CD4-positive, alpha-beta T cell (primary cell): ENCODE measurements at regions not wholly inside any gene's neighbourhood (a gene's known extent, or its start where the extent isn't known, plus 50 kb on each side); places are given as distances from the start of the nearest gene placed in this dataset.

ENCODE experiments used
- ATAC-seq: fragments of 200-7000 bp; cut with Tn5 transposase; one replicate; pipeline ENCODE4 v1.10.0; 2022; ENCODE audit warnings: mild to moderate bottlenecking; ENCODE audit not compliant: poor library complexity
- CTCF ChIA-PET: fragments of 350-600 bp; sonication (Branson Sonifier 250); formaldehyde crosslinking; loops from one replicate; lab custom pipeline; 2021; ENCODE audit warnings: antibody characterized with exemption, inconsistent platforms; lab: Charles Lee
- POLR2A ChIA-PET: fragments of 350-600 bp; sonication (Branson Sonifier 250); formaldehyde crosslinking; loops from one replicate; lab custom pipeline; 2021; ENCODE audit warnings: antibody characterized with exemption, inconsistent platforms; lab: Charles Lee
- DNase-seq, 14 experiments: peaks; one replicate each; pipeline ENCODE4 v3.0.0-alpha.2; 2013 to 2020; ENCODE audit warnings: mixed read lengths in 2 of 14
- H3K27ac ChIP-seq, 2 donors: one replicate each; pipeline versions ENCODE4 v1.5.1 to v1.7.0; 2013; ENCODE audit warnings: low read length in 2 of 2, low read depth in 1 of 2, mild to moderate bottlenecking in 1 of 2
- H3K27me3 ChIP-seq, 2 experiments: 1 replicate in 1 of 2; 2 replicates in 1 of 2; pipeline versions ENCODE4 v1.6.1 to v1.7.0; 2013; ENCODE audit warnings: low read length in 2 of 2, control low read depth in 1 of 2, mild to moderate bottlenecking in 1 of 2, moderate library complexity in 1 of 2; ENCODE audit not compliant: insufficient read depth in 2 of 2, control insufficient read depth in 1 of 2
- H3K36me3 ChIP-seq: one replicate; pipeline ENCODE4 v1.6.1; 2013; ENCODE audit warnings: low read length, control low read depth; ENCODE audit not compliant: insufficient read depth
- H3K4me1 ChIP-seq: one replicate; pipeline ENCODE4 v1.6.1; 2013; ENCODE audit warnings: low read length, control low read depth; ENCODE audit not compliant: insufficient read depth
- H3K4me3 ChIP-seq: one replicate; pipeline ENCODE4 v1.5.1; 2013; ENCODE audit warnings: mild to moderate bottlenecking, low read length, moderate library complexity
- H3K9me3 ChIP-seq, 2 experiments: 1 replicate in 1 of 2; 2 replicates in 1 of 2; pipeline versions ENCODE4 v1.6.1 to v1.7.0; 2013; ENCODE audit warnings: low read length in 2 of 2, mild to moderate bottlenecking in 2 of 2, control low read depth in 1 of 2, moderate library complexity in 1 of 2; ENCODE audit not compliant: control insufficient read depth in 1 of 2, insufficient read depth in 1 of 2
- H3K27ac Mint-ChIP-seq: one replicate; pipeline ENCODE4 v1.8.0; 2020; ENCODE audit warnings: mixed read lengths
- H3K27me3 Mint-ChIP-seq: one replicate; pipeline ENCODE4 v1.8.0; 2021; ENCODE audit warnings: mixed read lengths
- H3K36me3 Mint-ChIP-seq: one replicate; pipeline ENCODE4 v1.8.0; 2021; ENCODE audit warnings: low read depth, mixed read lengths
- H3K4me1 Mint-ChIP-seq: one replicate; pipeline ENCODE4 v1.8.0; 2021; ENCODE audit warnings: low read depth, mixed read lengths
- H3K4me3 Mint-ChIP-seq: one replicate; pipeline ENCODE4 v1.8.0; 2020; ENCODE audit warnings: mild to moderate bottlenecking, mixed read lengths
- H3K9me3 Mint-ChIP-seq: one replicate; pipeline ENCODE4 v1.8.0; 2020; ENCODE audit warnings: mixed read lengths
- CTCF ChIP-seq: fragments of 200-600 bp; IDR thresholded peaks from one replicate; pipeline ENCODE4 v1.8.0; 2022; ENCODE audit warnings: antibody characterized with exemption, mild to moderate bottlenecking
- intact Hi-C, 2 experiments: fragments of 100-400 bp; cut with DNase I in 1 of 2; cut with micrococcal nuclease in 1 of 2; formaldehyde crosslinking; loops; one replicate each; pipeline versions ENCODE4 v1.15.1 to v1.9.0; 2023 to 2025; cut with DNase I, micrococcal nuclease

GRCh38 chr1:39130325-39130724 lies 74.2 kb upstream of the MACF1 start:
- TF ChIP-seq CTCF = no peak
- H3K36me3 Mint-ChIP-seq = no peaks in the 10 kb centered on the region
- no peak for DNase-seq
- no peaks in the 10 kb centered on the region for H3K27me3 ChIP-seq
- ChIA-PET CTCF (no interaction called here), POLR2A (no interaction called here)
- ATAC-seq = no peak
- no peak overlapping the region for H3K27ac ChIP-seq
- no peaks in the 10 kb centered on the region for H3K9me3 ChIP-seq
- H3K4me1 ChIP-seq = no peaks in the 10 kb centered on the region
- no peak overlapping the region for H3K27ac Mint-ChIP-seq
- no peaks in the 10 kb centered on the region for H3K36me3 ChIP-seq
- H3K4me3 ChIP-seq = no peak overlapping the region
- H3K9me3 Mint-ChIP-seq = no peaks in the 10 kb centered on the region
- peaks cover 11% of the 10 kb centered on the region for H3K4me1 Mint-ChIP-seq
- no peaks in the 10 kb centered on the region for H3K27me3 Mint-ChIP-seq
- intact Hi-C loops = no loop called here
- no peak overlapping the region for H3K4me3 Mint-ChIP-seq

GRCh38 chr1:39131940-39132339 lies 72.6 kb upstream of the MACF1 start:
- Histone ChIP-seq H3K36me3 (no peaks in the 10 kb centered on the region), H3K4me1 (no peaks in the 10 kb centered on the region), H3K27ac (no peak overlapping the region), H3K27me3 (no peaks in the 10 kb centered on the region), H3K4me3 (no peak overlapping the region), H3K9me3 (no peaks in the 10 kb centered on the region)
- H3K27me3 Mint-ChIP-seq = no peaks in the 10 kb centered on the region
- ChIA-PET CTCF (no interaction called here), POLR2A (no interaction called here)
- no peak overlapping the region for H3K27ac Mint-ChIP-seq
- intact Hi-C loops = no loop called here
- DNase-seq (no peak), ATAC-seq (no peak)
- H3K9me3 Mint-ChIP-seq = no peaks in the 10 kb centered on the region
- H3K4me3 Mint-ChIP-seq = no peak overlapping the region
- TF ChIP-seq CTCF = no peak
- no peaks in the 10 kb centered on the region for H3K36me3 Mint-ChIP-seq
- H3K4me1 Mint-ChIP-seq = peaks cover 11% of the 10 kb centered on the region

GRCh38 chr1:39132505-39133339 lies 71.8 kb upstream of the MACF1 start:
- CTCF ChIA-PET = no interaction called here
- H3K27ac ChIP-seq = no peak overlapping the region
- intact Hi-C loops = no loop called here
- no peak overlapping the region for H3K4me3 ChIP-seq
- H3K4me3 Mint-ChIP-seq = no peak overlapping the region
- peaks cover 11% of the 10 kb centered on the region for H3K4me1 Mint-ChIP-seq
- no peaks in the 10 kb centered on the region for H3K27me3 Mint-ChIP-seq
- DNase-seq (no peak), ATAC-seq (no peak)
- H3K36me3 Mint-ChIP-seq = no peaks in the 10 kb centered on the region
- POLR2A ChIA-PET = no interaction called here
- no peaks in the 10 kb centered on the region for H3K9me3 ChIP-seq
- no peak overlapping the region for H3K27ac Mint-ChIP-seq
- no peak for TF ChIP-seq CTCF
- no peaks in the 10 kb centered on the region for H3K9me3 Mint-ChIP-seq
- H3K36me3 ChIP-seq = no peaks in the 10 kb centered on the region
- no peaks in the 10 kb centered on the region for H3K4me1 ChIP-seq
- no peaks in the 10 kb centered on the region for H3K27me3 ChIP-seq
